ENCODE measurements at regions not wholly inside any gene's neighbourhood (a gene's known extent, or its start where the extent isn't known, plus 50 kb on each side); places are given as distances from the start of the nearest gene placed in this dataset.

GRCh38 chr5:12780536-12780935 lies 876.3 kb upstream of the CTNND2 start:
- no peak for ATAC-seq
- no peak for TF ChIP-seq ZNF70 (CRISPR knock-in tag; IDR thresholded peaks at IDR 0.05)
- no peak for TF ChIP-seq TCF4 (CRISPR knock-in tag; IDR thresholded peaks at IDR 0.05; ENCODE audit: borderline replicate concordance)
- TF ChIP-seq OSR1 (CRISPR knock-in tag; IDR thresholded peaks at IDR 0.05): no peak
- TF ChIP-seq TOX (CRISPR knock-in tag; IDR thresholded peaks at IDR 0.05; ENCODE audit: borderline replicate concordance): no peak
- no peak for TF ChIP-seq GLIS3 (CRISPR knock-in tag; IDR thresholded peaks at IDR 0.05)
- no peak for TF ChIP-seq RARB (CRISPR knock-in tag; IDR thresholded peaks at IDR 0.05)
- TF ChIP-seq, protein P1, sequence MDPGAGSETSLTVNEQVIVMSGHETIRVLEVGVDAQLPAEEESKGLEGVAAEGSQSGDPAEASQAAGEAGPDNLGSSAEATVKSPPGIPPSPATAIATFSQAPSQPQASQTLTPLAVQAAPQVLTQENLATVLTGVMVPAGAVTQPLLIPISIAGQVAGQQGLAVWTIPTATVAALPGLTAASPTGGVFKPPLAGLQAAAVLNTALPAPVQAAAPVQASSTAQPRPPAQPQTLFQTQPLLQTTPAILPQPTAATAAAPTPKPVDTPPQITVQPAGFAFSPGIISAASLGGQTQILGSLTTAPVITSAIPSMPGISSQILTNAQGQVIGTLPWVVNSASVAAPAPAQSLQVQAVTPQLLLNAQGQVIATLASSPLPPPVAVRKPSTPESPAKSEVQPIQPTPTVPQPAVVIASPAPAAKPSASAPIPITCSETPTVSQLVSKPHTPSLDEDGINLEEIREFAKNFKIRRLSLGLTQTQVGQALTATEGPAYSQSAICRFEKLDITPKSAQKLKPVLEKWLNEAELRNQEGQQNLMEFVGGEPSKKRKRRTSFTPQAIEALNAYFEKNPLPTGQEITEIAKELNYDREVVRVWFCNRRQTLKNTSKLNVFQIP (CRISPR knock-in tag; IDR thresholded peaks at IDR 0.05; ENCODE audit: borderline replicate concordance, low read depth): no peak

GRCh38 chr5:12777342-12777741 lies 873.1 kb upstream of the CTNND2 start:
- TF ChIP-seq PATZ1 (CRISPR knock-in tag; IDR thresholded peaks at IDR 0.05; ENCODE audit: borderline replicate concordance) (no peak), ARNTL (CRISPR knock-in tag; IDR thresholded peaks at IDR 0.05; ENCODE audit: borderline replicate concordance, low read depth) (no peak), TCF4 (CRISPR knock-in tag; IDR thresholded peaks at IDR 0.05; ENCODE audit: borderline replicate concordance) (no peak), ISL1 (CRISPR knock-in tag; IDR thresholded peaks at IDR 0.05) (no peak), ZFP30 (CRISPR knock-in tag; IDR thresholded peaks at IDR 0.05) (no peak), RARB (CRISPR knock-in tag; IDR thresholded peaks at IDR 0.05) (no peak), ZNF70 (CRISPR knock-in tag; IDR thresholded peaks at IDR 0.05) (no peak), SNAI2 (CRISPR knock-in tag; IDR thresholded peaks at IDR 0.05) (no peak)
- TF ChIP-seq, protein P2, sequence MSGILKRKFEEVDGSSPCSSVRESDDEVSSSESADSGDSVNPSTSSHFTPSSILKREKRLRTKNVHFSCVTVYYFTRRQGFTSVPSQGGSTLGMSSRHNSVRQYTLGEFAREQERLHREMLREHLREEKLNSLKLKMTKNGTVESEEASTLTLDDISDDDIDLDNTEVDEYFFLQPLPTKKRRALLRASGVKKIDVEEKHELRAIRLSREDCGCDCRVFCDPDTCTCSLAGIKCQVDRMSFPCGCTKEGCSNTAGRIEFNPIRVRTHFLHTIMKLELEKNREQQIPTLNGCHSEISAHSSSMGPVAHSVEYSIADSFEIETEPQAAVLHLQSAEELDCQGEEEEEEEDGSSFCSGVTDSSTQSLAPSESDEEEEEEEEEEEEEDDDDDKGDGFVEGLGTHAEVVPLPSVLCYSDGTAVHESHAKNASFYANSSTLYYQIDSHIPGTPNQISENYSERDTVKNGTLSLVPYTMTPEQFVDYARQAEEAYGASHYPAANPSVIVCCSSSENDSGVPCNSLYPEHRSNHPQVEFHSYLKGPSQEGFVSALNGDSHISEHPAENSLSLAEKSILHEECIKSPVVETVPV (CRISPR knock-in tag; IDR thresholded peaks at IDR 0.05): no peak
- no peak for ATAC-seq

GRCh38 chr5:12772276-12772675 lies 868.0 kb upstream of the CTNND2 start:
- TF ChIP-seq ARNTL (CRISPR knock-in tag; IDR thresholded peaks at IDR 0.05; ENCODE audit: borderline replicate concordance, low read depth) (no peak), PATZ1 (CRISPR knock-in tag; IDR thresholded peaks at IDR 0.05; ENCODE audit: borderline replicate concordance) (no peak), ZNF8 (CRISPR knock-in tag; IDR thresholded peaks at IDR 0.05) (no peak), ZFP3 (CRISPR knock-in tag; IDR thresholded peaks at IDR 0.05) (no peak), OSR1 (CRISPR knock-in tag; IDR thresholded peaks at IDR 0.05) (no peak), BACH2 (CRISPR knock-in tag; IDR thresholded peaks at IDR 0.05; ENCODE audit: borderline replicate concordance) (no peak), TSHZ2 (CRISPR knock-in tag; IDR thresholded peaks at IDR 0.05) (no peak), ISL1 (CRISPR knock-in tag; IDR thresholded peaks at IDR 0.05) (no peak), ZFP30 (CRISPR knock-in tag; IDR thresholded peaks at IDR 0.05) (no peak), SNAI2 (CRISPR knock-in tag; IDR thresholded peaks at IDR 0.05) (no peak), ZNF70 (CRISPR knock-in tag; IDR thresholded peaks at IDR 0.05) (no peak), TOX (CRISPR knock-in tag; IDR thresholded peaks at IDR 0.05; ENCODE audit: borderline replicate concordance) (no peak), ZNF565 (CRISPR knock-in tag; conservative IDR thresholded peaks at IDR 0.05; ENCODE audit: low read depth) (no peak), GLIS3 (CRISPR knock-in tag; IDR thresholded peaks at IDR 0.05) (no peak), CREB5 (CRISPR knock-in tag; IDR thresholded peaks at IDR 0.05; ENCODE audit: low read depth) (no peak), PPARA (CRISPR knock-in tag; IDR thresholded peaks at IDR 0.05; ENCODE audit: borderline replicate concordance) (no peak), ESRRG (CRISPR knock-in tag; IDR thresholded peaks at IDR 0.05) (no peak), RARB (CRISPR knock-in tag; IDR thresholded peaks at IDR 0.05) (no peak)
- TF ChIP-seq, protein P2 (CRISPR knock-in tag; IDR thresholded peaks at IDR 0.05): no peak
- TF ChIP-seq, protein P1 (CRISPR knock-in tag; IDR thresholded peaks at IDR 0.05; ENCODE audit: borderline replicate concordance, low read depth): no peak

More at GRCh38 chr5:12772276-12772675, 868.0 kb upstream of the CTNND2 start:
- no peak for ATAC-seq

All from SK-N-SH treated with all-trans-retinoic acid at 6 μM for 48 hours (cell line).